ENCODE measurements at regions not wholly inside any gene's neighbourhood (a gene's known extent, or its start where the extent isn't known, plus 50 kb on each side); places are given as distances from the start of the nearest gene placed in this dataset.
A peak's percentile ranks its signal among the peaks of the same experiment; 100 is the strongest.

DNA sequence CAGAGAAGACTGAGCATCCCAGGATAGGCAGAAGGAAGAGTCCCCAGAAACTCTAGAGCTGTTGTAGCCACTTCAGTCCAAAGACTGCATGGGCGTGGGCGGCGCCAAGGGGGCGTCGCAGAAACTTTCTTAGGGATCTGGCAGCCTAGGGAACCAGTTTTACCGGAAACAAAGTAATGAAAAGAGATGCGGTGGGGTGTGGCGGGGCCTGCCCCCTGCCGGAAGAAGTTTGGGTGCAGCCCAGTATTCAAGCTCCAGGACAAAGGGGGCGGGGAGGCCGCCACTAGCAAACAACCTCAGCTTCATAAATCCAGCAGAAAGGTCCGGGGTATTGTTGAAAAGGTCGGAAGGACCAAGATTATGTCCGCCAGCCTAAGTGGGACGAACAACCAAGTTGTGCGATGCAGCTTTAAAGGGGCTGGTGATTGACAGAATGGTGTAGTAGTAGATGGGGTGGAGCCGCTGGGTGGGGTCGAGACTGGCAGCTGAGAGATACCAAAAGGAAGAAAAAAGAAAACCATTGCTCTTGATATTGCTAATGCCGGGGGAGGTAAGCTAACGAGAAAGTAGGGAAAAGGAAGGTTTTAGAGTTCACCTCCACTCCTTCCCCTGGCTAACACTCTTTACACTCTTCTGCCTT lies 190.5 kb downstream of the RRAGB start:
- Histone ChIP-seq H3K23me2 (ENCODE audit: low read depth, low read length) (no peaks in the 10 kb centered on the region; the same call in 1 of the 2 replicates), H2BK20ac (ENCODE audit: low read length) (no peak overlapping the region), H4K5ac (ENCODE audit: insufficient read length, low read depth, low read length) (no peak overlapping the region), H2BK5ac (ENCODE audit: low read depth, low read length) (peak overlapping the region; percentile 85), H3K27ac (ENCODE audit: low read depth, low read length) (no peak overlapping the region; the same call in 1 of the 2 replicates), H3K4me3 (ENCODE audit: extremely low read depth in 1 of 4, insufficient read depth in 2 of 4, low read depth in 3 of 4, low read length in 4 of 4) (peak overlapping the region; percentile 72 to 94 (median 82)), H3K56ac (replicated peaks; ENCODE audit: insufficient read length, low read depth, low read length) (peak overlapping the region; percentile 59), H3K9ac (replicated peaks in 1 of 4; ENCODE audit: extremely low read depth in 1 of 4, low read depth in 3 of 4, low read length in 3 of 4) (peak overlapping the region in 3 of 4 experiments; percentile 42 to 67 (median 60); a peak in 4 of 7 replicates), H2AFZ (ENCODE audit: low read length) (peak overlapping the region; percentile 94), H3K18ac (ENCODE audit: extremely low read depth, low read length) (peak overlapping the region; percentile 75; the same call in 1 of the 2 replicates), H4K8ac (ENCODE audit: extremely low read depth, insufficient read depth, low read length) (no peak overlapping the region), H3K79me2 (ENCODE audit: control insufficient read depth in 1 of 2, insufficient read depth in 2 of 2, low read length in 2 of 2) (no peaks in the 10 kb centered on the region), H3K79me1 (ENCODE audit: low read depth, low read length) (no peaks in the 10 kb centered on the region), H3K27me3 (replicated peaks in 1 of 4; ENCODE audit: control insufficient read depth in 3 of 4, extremely low read depth in 1 of 4, insufficient read depth in 3 of 4, low read length in 3 of 4) (no peaks in the 10 kb centered on the region), H3K36me3 (ENCODE audit: control insufficient read depth in 2 of 4, insufficient read depth in 4 of 4, low read length in 3 of 4) (no peaks in the 10 kb centered on the region), H2AK5ac (ENCODE audit: low read depth, low read length) (no peak overlapping the region), H3K4ac (replicated peaks; ENCODE audit: insufficient read length, low read depth, low read length) (no peak overlapping the region), H2BK12ac (ENCODE audit: low read depth, low read length) (no peak overlapping the region), H3K4me2 (ENCODE audit: insufficient read depth in 1 of 2, low read depth in 2 of 2, low read length in 2 of 2) (peak overlapping the region; percentile 71 to 83), H2BK15ac (ENCODE audit: low read length) (no peak overlapping the region), H4K20me1 (replicated peaks in 1 of 2; ENCODE audit: control insufficient read depth in 1 of 2, insufficient read depth in 2 of 2, low read length in 2 of 2) (no peaks in the 10 kb centered on the region), H3K23ac (ENCODE audit: insufficient read length) (no peak overlapping the region), H4K91ac (replicated peaks; ENCODE audit: insufficient read length, low read length) (no peak overlapping the region), H3K14ac (ENCODE audit: insufficient read length) (no peak overlapping the region), H2BK120ac (replicated peaks; ENCODE audit: low read depth, low read length) (no peak overlapping the region), H3K4me1 (replicated peaks in 1 of 4; ENCODE audit: control insufficient read depth in 3 of 4, insufficient read depth in 4 of 4, low read length in 3 of 4) (peaks cover 0 to 4% (median 1%) of the 10 kb centered on the region in 4 experiments; a peak in 2 of 7 replicates), H3K9me3 (ENCODE audit: insufficient read depth in 2 of 2, low read depth in 1 of 2, low read length in 1 of 2) (no peaks in the 10 kb centered on the region)
- POLR2A ChIA-PET (ENCODE audit: partially characterized antibody): interaction anchor here (1.3 to 2.5 kb wide), 2 partner anchors 66 to 165 kb away, joined by 3 to 7 read pairs; no protein-coding TSS in a partner anchor
- no peak for FAIRE-seq
- CTCF ChIA-PET (ENCODE audit: partially characterized antibody): interaction anchor here (0.9 to 1.9 kb wide), 12 partner anchors 9 to 340 kb away, joined by 3 to 7 read pairs (median 4); partner anchors contain the start of gene RRAGB
- peak; percentile 44 to 66 for DNase-seq (ENCODE audit: low read depth in 1 of 2, low spot score in 2 of 2)
- TF ChIP-seq, protein P1, sequence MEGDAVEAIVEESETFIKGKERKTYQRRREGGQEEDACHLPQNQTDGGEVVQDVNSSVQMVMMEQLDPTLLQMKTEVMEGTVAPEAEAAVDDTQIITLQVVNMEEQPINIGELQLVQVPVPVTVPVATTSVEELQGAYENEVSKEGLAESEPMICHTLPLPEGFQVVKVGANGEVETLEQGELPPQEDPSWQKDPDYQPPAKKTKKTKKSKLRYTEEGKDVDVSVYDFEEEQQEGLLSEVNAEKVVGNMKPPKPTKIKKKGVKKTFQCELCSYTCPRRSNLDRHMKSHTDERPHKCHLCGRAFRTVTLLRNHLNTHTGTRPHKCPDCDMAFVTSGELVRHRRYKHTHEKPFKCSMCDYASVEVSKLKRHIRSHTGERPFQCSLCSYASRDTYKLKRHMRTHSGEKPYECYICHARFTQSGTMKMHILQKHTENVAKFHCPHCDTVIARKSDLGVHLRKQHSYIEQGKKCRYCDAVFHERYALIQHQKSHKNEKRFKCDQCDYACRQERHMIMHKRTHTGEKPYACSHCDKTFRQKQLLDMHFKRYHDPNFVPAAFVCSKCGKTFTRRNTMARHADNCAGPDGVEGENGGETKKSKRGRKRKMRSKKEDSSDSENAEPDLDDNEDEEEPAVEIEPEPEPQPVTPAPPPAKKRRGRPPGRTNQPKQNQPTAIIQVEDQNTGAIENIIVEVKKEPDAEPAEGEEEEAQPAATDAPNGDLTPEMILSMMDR (IDR thresholded peaks at IDR 0.05; ENCODE audit: control extremely low read depth in 1 of 3, insufficient read depth in 1 of 3, low read depth in 1 of 3, low read length in 3 of 3): peak; percentile 38 to 58 (median 56)
- TF ChIP-seq EGR1 (IDR thresholded peaks at IDR 0.05; ENCODE audit: borderline replicate concordance, low read depth, low read length) (peak; percentile 94), EP300 (IDR thresholded peaks at IDR 0.05; ENCODE audit: borderline replicate concordance in 1 of 2, low read depth in 2 of 2, low read length in 2 of 2) (no peak), HDAC2 (IDR thresholded peaks at IDR 0.05; ENCODE audit: borderline replicate concordance in 1 of 2, low read depth in 2 of 2, low read length in 2 of 2) (no peak), TAF1 (IDR thresholded peaks at IDR 0.05; ENCODE audit: low read depth, low read length) (0 out of 2 replicates have a peak, but pooled peaks have one; percentile 5), RAD21 (IDR thresholded peaks at IDR 0.05 in 1 of 2, conservative IDR thresholded peaks at IDR 0.05 in 1 of 2; ENCODE audit: low read depth in 2 of 2, low read length in 2 of 2) (peak; percentile 60 to 65)
- 1% methylated on average over 19 of the region's 20 CpGs; no CpG with 5 or more reads in 1 of the 2 experiments for WGBS, 2 experiments (ENCODE audit: extremely low coverage in 1 of 2, insufficient coverage in 1 of 2, insufficient read length in 1 of 2, insufficient replicate concordance in 2 of 2, low coverage in 1 of 2, low lambda C conversion rate in 2 of 2, missing lambda C conversion rate in 1 of 2)
